HFFc6 (cell line): ENCODE measurements at regions not wholly inside any gene's neighbourhood (a gene's known extent, or its start where the extent isn't known, plus 50 kb on each side); places are given as distances from the start of the nearest gene placed in this dataset.
"Not testable (repeated sequence)": the region's sequence is repeated elsewhere in the genome, so short reads cannot be mapped to it uniquely, and the experiment has no call there.

Experiments used
- DNase-seq: peaks from one replicate; pipeline ENCODE4 v3.0.0-alpha.2; 2018
- H3K27ac Mint-ChIP-seq: 2 replicates; pipeline ENCODE4 v1.8.0; 2020; ENCODE audit warnings: mild to moderate bottlenecking, mixed read lengths
- H3K27me3 Mint-ChIP-seq: 2 replicates; pipeline ENCODE4 v1.8.0; 2021; ENCODE audit warnings: mild to moderate bottlenecking, moderate library complexity, mixed read lengths; ENCODE audit not compliant: insufficient read depth
- H3K36me3 Mint-ChIP-seq: 2 replicates; pipeline ENCODE4 v1.8.0; 2021; ENCODE audit warnings: low read depth, mixed read lengths
- H3K4me1 Mint-ChIP-seq: 2 replicates; pipeline ENCODE4 v1.8.0; 2020; ENCODE audit warnings: low read depth, mixed read lengths
- H3K4me3 Mint-ChIP-seq: 2 replicates; pipeline ENCODE4 v1.8.0; 2020; ENCODE audit warnings: mild to moderate bottlenecking, moderate library complexity, mixed read lengths
- H3K9me3 Mint-ChIP-seq: 2 replicates; pipeline ENCODE4 v1.8.0; 2020; ENCODE audit warnings: mild to moderate bottlenecking, mixed read lengths
- TF ChIP-seq, protein P1 (sequence below): fragments of 200-600 bp; sonication (generic); IDR thresholded peaks from 2 replicates; pipeline ENCODE4 v1.5.0; 2021; ENCODE audit warnings: antibody characterized with exemption, mild to moderate bottlenecking

DNA sequence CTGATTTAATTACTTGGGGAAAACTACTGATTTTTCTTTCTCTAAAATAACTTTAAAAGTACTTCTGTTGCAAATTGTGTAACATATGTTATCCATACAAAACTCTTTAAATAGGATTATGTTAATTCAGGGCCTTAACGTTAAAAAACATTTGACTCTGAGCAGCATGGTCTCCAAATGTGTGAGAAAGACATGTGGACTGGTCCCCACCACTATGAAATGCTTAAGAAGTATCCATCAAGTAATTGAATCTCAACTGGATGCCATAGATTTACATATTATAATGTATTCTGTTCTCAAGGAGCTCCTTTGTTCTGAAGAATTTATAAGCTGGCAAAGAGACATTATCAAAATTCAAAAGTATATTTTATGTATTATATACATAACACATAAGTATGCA lies 130.8 kb upstream of the HEY2 start:
- H3K27me3 Mint-ChIP-seq = peaks cover 2% of the 10 kb centered on the region; the same call in 1 of the 2 replicates
- TF ChIP-seq, protein P1, sequence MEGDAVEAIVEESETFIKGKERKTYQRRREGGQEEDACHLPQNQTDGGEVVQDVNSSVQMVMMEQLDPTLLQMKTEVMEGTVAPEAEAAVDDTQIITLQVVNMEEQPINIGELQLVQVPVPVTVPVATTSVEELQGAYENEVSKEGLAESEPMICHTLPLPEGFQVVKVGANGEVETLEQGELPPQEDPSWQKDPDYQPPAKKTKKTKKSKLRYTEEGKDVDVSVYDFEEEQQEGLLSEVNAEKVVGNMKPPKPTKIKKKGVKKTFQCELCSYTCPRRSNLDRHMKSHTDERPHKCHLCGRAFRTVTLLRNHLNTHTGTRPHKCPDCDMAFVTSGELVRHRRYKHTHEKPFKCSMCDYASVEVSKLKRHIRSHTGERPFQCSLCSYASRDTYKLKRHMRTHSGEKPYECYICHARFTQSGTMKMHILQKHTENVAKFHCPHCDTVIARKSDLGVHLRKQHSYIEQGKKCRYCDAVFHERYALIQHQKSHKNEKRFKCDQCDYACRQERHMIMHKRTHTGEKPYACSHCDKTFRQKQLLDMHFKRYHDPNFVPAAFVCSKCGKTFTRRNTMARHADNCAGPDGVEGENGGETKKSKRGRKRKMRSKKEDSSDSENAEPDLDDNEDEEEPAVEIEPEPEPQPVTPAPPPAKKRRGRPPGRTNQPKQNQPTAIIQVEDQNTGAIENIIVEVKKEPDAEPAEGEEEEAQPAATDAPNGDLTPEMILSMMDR = no peak
- no peak overlapping the region for H3K27ac Mint-ChIP-seq
- DNase-seq = no peak
- H3K9me3 Mint-ChIP-seq = peaks cover 9% of the 10 kb centered on the region; the same call in 1 of the 2 replicates
- no peaks in the 10 kb centered on the region for H3K36me3 Mint-ChIP-seq
- H3K4me1 Mint-ChIP-seq = no peaks in the 10 kb centered on the region
- H3K4me3 Mint-ChIP-seq = no peak overlapping the region

- DNase-seq = no peak
- no peaks in the 10 kb centered on the region for H3K36me3 Mint-ChIP-seq
- no peak overlapping the region for H3K27ac Mint-ChIP-seq
- TF ChIP-seq, protein P1 = no peak
- H3K9me3 Mint-ChIP-seq = no peaks in the 10 kb centered on the region
- no peak overlapping the region for H3K4me3 Mint-ChIP-seq
- H3K27me3 Mint-ChIP-seq = peaks cover 2% of the 10 kb centered on the region; the same call in 1 of the 2 replicates
- H3K4me1 Mint-ChIP-seq = no peaks in the 10 kb centered on the region
Measured at GRCh38 chr6:125623085-125623484, 126.3 kb upstream of the HEY2 start.

GRCh38 chr6:125631165-125631564 lies 118.3 kb upstream of the HEY2 start:
- Mint-ChIP-seq H3K4me3 (no peak overlapping the region), H3K9me3 (peaks cover 15% of the 10 kb centered on the region; the same call in 1 of the 2 replicates), H3K36me3 (no peaks in the 10 kb centered on the region), H3K27ac (no peak overlapping the region), H3K4me1 (no peaks in the 10 kb centered on the region), H3K27me3 (no peaks in the 10 kb centered on the region; the same call in 1 of the 2 replicates)
- DNase-seq = no peak
- TF ChIP-seq, protein P1 = no peak

- not testable (repeated sequence) for H3K27me3 Mint-ChIP-seq, H3K4me1 Mint-ChIP-seq, H3K27ac Mint-ChIP-seq, DNase-seq, H3K36me3 Mint-ChIP-seq, H3K4me3 Mint-ChIP-seq
- H3K9me3 Mint-ChIP-seq = peaks cover 22% of the 10 kb centered on the region
Measured at GRCh38 chr6:125636011-125636410, 113.4 kb upstream of the HEY2 start.

GRCh38 chr6:125636671-125637070 lies 112.8 kb upstream of the HEY2 start:
- Mint-ChIP-seq H3K27me3 (peaks cover 1% of the 10 kb centered on the region), H3K36me3 (no peaks in the 10 kb centered on the region), H3K4me3 (no peak overlapping the region), H3K4me1 (no peaks in the 10 kb centered on the region), H3K27ac (no peak overlapping the region), H3K9me3 (peaks cover 22% of the 10 kb centered on the region)
- no peak for DNase-seq
- TF ChIP-seq, protein P1 = no peak

DNA sequence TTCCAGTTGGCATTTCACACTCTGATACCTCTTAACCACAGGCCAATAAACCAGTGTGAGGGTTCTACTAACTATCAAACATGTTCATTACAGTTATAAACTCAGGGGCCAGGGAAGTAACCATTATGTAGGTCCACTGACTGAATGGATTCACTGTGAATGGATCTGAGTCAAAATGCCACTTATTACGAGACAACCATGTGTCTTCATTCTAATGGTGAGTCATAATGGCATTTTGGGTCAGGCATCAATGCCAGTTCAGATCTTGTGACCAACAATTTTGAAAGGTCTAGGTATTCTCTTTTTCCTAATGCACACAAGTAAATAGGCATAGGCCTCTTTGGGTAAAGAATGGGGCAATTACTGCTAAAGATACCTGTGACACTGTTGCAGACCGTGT lies 112.2 kb upstream of the HEY2 start:
- no peak for DNase-seq
- Mint-ChIP-seq H3K27ac (no peak overlapping the region), H3K4me1 (no peaks in the 10 kb centered on the region)

More for the DNA sequence above, 112.2 kb upstream of the HEY2 start:
- peaks cover 2% of the 10 kb centered on the region for H3K27me3 Mint-ChIP-seq
- no peak overlapping the region for H3K4me3 Mint-ChIP-seq
- H3K9me3 Mint-ChIP-seq = peaks cover 22% of the 10 kb centered on the region
- TF ChIP-seq, protein P1 = no peak
- H3K36me3 Mint-ChIP-seq = no peaks in the 10 kb centered on the region
